Naive thymus-derived CD8-positive, alpha-beta T cell (primary cell): ENCODE measurements at regions not wholly inside any gene's neighbourhood (a gene's known extent, or its start where the extent isn't known, plus 50 kb on each side); places are given as distances from the start of the nearest gene placed in this dataset.
A peak's percentile ranks its signal among the peaks of the same experiment; 100 is the strongest.

Source experiments
- ATAC-seq, 2 donors: fragments of 150-1000 bp; cut with Tn5 transposase in 1 of 2; sonication (Bioruptor Pico), chemical (Tn5 transposase) in 1 of 2; 1 replicate in 1 of 2; 2 replicates in 1 of 2; pipeline ENCODE4 v1.10.0; 2021; ENCODE audit warnings: mild to moderate bottlenecking in 2 of 2, moderate library complexity in 2 of 2
- POLR2A ChIA-PET: fragments of 350-600 bp; sonication (Branson Sonifier 250); formaldehyde crosslinking; loops from one replicate; lab custom pipeline; 2021; ENCODE audit warnings: antibody characterized with exemption; lab: Charles Lee
- DNase-seq, 10 donors: peaks; one replicate each; pipeline versions ENCODE4 v3.0.0 to v3.0.0-alpha.2; 2020 to 2022
- H3K27ac Mint-ChIP-seq, 10 donors: one replicate each; pipeline ENCODE4 v1.8.0; 2020 to 2022; ENCODE audit warnings: mild to moderate bottlenecking in 10 of 10, mixed read lengths in 10 of 10, moderate library complexity in 4 of 10, inconsistent platforms in 1 of 10
- H3K27me3 Mint-ChIP-seq, 5 donors: one replicate each; pipeline ENCODE4 v1.8.0; 2021 to 2022; ENCODE audit warnings: mixed read lengths in 5 of 5
- H3K36me3 Mint-ChIP-seq, 3 donors: one replicate each; pipeline ENCODE4 v1.8.0; 2020 to 2022; ENCODE audit warnings: mixed read lengths in 3 of 3, mild to moderate bottlenecking in 2 of 3, inconsistent platforms in 1 of 3
- H3K4me1 Mint-ChIP-seq, 4 donors: one replicate each; pipeline ENCODE4 v1.8.0; 2021 to 2022; ENCODE audit warnings: mixed read lengths in 4 of 4
- H3K4me3 Mint-ChIP-seq, 10 donors: one replicate each; pipeline ENCODE4 v1.8.0; 2020 to 2022; ENCODE audit warnings: mild to moderate bottlenecking in 10 of 10, mixed read lengths in 10 of 10, moderate library complexity in 6 of 10, inconsistent platforms in 1 of 10
- H3K9me3 Mint-ChIP-seq, 9 donors: one replicate each; pipeline ENCODE4 v1.8.0; 2020 to 2022; ENCODE audit warnings: mixed read lengths in 9 of 9, mild to moderate bottlenecking in 3 of 9, inconsistent platforms in 1 of 9, moderate library complexity in 1 of 9

GRCh38 chr13:110097013-110097412 lies 209.9 kb downstream of the COL4A1 start:
- ATAC-seq (no peak), DNase-seq (no peak)
- Mint-ChIP-seq H3K4me3 (no peak overlapping the region), H3K27me3 (peaks cover 0 to 15% (median 0%) of the 10 kb centered on the region in 5 donors), H3K27ac (no peak overlapping the region), H3K36me3 (peaks cover 0 to 12% (median 0%) of the 10 kb centered on the region in 3 donors), H3K4me1 (no peaks in the 10 kb centered on the region), H3K9me3 (peaks cover 8 to 33% (median 11%) of the 10 kb centered on the region in 9 donors)
- POLR2A ChIA-PET = no interaction called here

DNA sequence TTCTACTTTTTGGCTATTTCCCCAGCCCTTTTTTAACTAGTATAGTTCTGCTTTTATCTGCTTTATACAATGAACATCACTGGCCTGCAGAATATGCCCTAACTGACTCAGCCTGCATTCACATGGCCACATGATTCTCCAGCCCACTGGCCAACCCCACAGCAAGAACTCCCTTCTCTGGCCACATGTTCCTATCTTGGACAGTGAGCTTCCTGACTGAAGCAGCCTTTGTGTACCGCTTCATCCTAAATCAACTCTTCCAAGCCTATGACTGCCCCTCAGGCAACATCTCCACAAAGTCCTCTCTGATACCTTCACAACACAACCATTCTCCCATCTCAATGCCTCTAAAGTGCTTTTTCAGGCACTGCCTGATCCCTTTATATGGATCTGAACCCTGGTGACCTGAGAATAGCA lies 214.1 kb downstream of the COL4A1 start:
- peaks cover 0 to 8% (median 0%) of the 10 kb centered on the region in 5 donors for H3K27me3 Mint-ChIP-seq
- DNase-seq (no peak), ATAC-seq (no peak)
- peaks cover 0 to under 1% (median 0%) of the 10 kb centered on the region in 9 donors for H3K9me3 Mint-ChIP-seq
- POLR2A ChIA-PET = no interaction called here
- no peaks in the 10 kb centered on the region for H3K36me3 Mint-ChIP-seq
- H3K4me3 Mint-ChIP-seq = no peak overlapping the region
- H3K27ac Mint-ChIP-seq = peak overlapping the region in 1 of 10 donors; percentile 35
- no peaks in the 10 kb centered on the region for H3K4me1 Mint-ChIP-seq

DNA sequence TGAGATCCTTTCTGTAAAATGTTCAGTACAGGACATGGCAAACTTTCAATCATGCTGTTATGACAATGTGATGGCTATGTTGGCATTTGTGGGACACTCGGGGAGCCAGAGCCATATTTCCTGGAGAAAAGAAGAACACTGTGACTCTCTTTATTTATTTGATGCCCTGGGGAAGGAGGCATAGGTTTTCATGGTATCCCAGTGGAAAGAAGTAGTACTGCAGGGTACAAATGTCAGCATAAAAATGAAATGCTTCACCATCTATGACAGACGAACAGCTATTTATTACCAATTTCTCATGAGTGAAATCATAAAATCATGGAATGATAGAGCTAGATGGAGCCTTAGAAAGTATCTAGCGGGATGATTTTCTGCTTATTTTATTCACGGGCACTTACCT lies 217.1 kb downstream of the COL4A1 start:
- ATAC-seq (no peak), DNase-seq (no peak)
- no peak overlapping the region for H3K4me3 Mint-ChIP-seq
- H3K4me1 Mint-ChIP-seq = no peaks in the 10 kb centered on the region
- H3K27ac Mint-ChIP-seq = no peak overlapping the region
- peaks cover 0 to 3% (median 0%) of the 10 kb centered on the region in 9 donors for H3K9me3 Mint-ChIP-seq
- H3K27me3 Mint-ChIP-seq = peaks cover 0 to 7% (median 0%) of the 10 kb centered on the region in 5 donors
- POLR2A ChIA-PET = no interaction called here
- H3K36me3 Mint-ChIP-seq = no peaks in the 10 kb centered on the region

DNA sequence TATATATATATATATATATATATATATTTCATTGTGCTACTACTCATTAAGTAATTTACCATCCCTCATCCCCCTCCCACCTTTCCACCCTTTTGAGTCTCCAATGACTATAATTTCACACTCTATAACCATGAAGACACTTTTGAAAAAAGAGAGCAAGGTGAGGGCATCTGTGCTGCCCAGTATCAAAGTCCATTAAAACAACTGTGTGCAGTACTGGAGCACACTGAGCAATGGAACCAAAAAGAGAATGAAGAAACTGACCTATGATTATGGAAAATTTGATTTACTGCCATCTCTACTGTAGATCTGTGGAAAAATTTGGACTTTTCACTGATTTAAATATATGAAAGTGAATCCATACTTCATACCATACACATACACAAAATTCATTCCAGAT lies 217.9 kb downstream of the COL4A1 start:
- Mint-ChIP-seq H3K27me3 (peaks cover 0 to 7% (median 0%) of the 10 kb centered on the region in 5 donors), H3K36me3 (no peaks in the 10 kb centered on the region), H3K27ac (no peak overlapping the region), H3K4me1 (no peaks in the 10 kb centered on the region), H3K9me3 (peaks cover 0 to 5% (median 0%) of the 10 kb centered on the region in 9 donors), H3K4me3 (no peak overlapping the region)
- POLR2A ChIA-PET = no interaction called here
- ATAC-seq (no peak), DNase-seq (no peak)

DNA sequence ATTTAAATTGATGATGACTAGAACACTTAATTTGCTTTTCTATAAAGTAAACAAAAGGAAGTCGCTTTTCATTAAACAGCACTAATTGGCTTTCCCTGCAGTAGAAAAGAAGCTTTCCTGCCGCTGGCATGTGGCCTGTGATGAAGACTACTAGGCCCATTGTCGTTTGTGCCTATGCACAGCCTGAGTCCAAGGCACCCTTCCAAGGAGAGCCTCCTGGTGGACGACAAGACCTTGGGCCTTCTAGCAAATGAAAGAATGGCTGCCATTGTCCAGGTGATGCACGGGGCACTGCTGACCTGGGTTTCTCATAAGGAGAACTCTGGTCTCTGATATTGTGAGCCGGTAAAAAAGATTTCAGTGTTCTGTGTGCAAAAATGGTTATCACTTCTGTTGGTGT lies 233.0 kb downstream of the COL4A1 start:
- no peak overlapping the region for H3K27ac Mint-ChIP-seq
- H3K4me1 Mint-ChIP-seq = no peaks in the 10 kb centered on the region
- H3K27me3 Mint-ChIP-seq = peaks cover 8 to 25% (median 11%) of the 10 kb centered on the region in 5 donors
- ATAC-seq (no peak), DNase-seq (no peak)
- POLR2A ChIA-PET = no interaction called here
- H3K9me3 Mint-ChIP-seq = peaks cover 0 to 12% (median 5%) of the 10 kb centered on the region in 9 donors
- no peaks in the 10 kb centered on the region for H3K36me3 Mint-ChIP-seq
- no peak overlapping the region for H3K4me3 Mint-ChIP-seq

DNA sequence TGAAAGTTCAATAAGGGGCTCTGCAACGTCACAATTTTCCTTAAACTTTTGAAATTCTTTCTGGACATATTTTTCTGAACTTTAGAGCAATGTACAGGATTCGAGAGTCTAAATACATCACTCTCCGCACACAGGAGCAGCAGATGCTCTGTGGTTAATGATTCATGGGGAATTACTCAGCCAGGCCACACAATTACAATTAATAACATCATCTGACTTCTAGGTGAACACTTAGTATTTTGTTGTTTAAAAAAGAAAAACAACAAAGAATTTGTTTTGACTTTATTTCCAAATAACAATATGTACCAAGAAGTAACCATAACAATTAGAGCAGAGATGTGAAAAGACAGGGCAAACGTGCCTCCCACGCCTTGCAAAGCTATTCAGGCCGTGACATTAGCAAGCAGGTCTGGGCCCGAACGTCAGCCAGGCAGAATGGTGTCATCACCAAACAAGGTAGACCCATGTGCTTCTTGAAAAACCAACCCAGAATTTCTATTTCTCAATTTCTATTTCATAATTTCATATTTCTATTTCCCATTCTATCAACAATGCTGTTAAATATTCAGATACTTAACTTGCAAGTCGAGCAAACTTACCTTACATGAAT lies 236.3 kb downstream of the COL4A1 start:
- no peaks in the 10 kb centered on the region for H3K4me1 Mint-ChIP-seq
- POLR2A ChIA-PET = no interaction called here
- peaks cover 0 to 5% (median 0%) of the 10 kb centered on the region in 9 donors for H3K9me3 Mint-ChIP-seq
- H3K36me3 Mint-ChIP-seq = no peaks in the 10 kb centered on the region
- H3K4me3 Mint-ChIP-seq = no peak overlapping the region
- ATAC-seq (no peak), DNase-seq (no peak)
- no peak overlapping the region for H3K27ac Mint-ChIP-seq
- H3K27me3 Mint-ChIP-seq = peaks cover 0 to 8% (median under 1%) of the 10 kb centered on the region in 5 donors

- Mint-ChIP-seq H3K27me3 (peaks cover 0 to 8% (median 0%) of the 10 kb centered on the region in 5 donors), H3K4me3 (no peak overlapping the region), H3K4me1 (no peaks in the 10 kb centered on the region), H3K36me3 (no peaks in the 10 kb centered on the region), H3K27ac (no peak overlapping the region), H3K9me3 (peaks cover 0 to 5% (median 0%) of the 10 kb centered on the region in 9 donors)
- ATAC-seq (no peak), DNase-seq (no peak)
- POLR2A ChIA-PET = no interaction called here
Observed at GRCh38 chr13:110070046-110070445, 236.9 kb downstream of the COL4A1 start.

- no peaks in the 10 kb centered on the region for H3K4me1 Mint-ChIP-seq
- H3K4me3 Mint-ChIP-seq = no peak overlapping the region
- peaks cover 0 to 8% (median 0%) of the 10 kb centered on the region in 5 donors for H3K27me3 Mint-ChIP-seq
- POLR2A ChIA-PET = no interaction called here
- ATAC-seq (no peak), DNase-seq (no peak)
- no peak overlapping the region for H3K27ac Mint-ChIP-seq
- peaks cover 0 to 5% (median 0%) of the 10 kb centered on the region in 9 donors for H3K9me3 Mint-ChIP-seq
- H3K36me3 Mint-ChIP-seq = no peaks in the 10 kb centered on the region
Observed at GRCh38 chr13:110068176-110068473, 238.8 kb downstream of the COL4A1 start.

DNA sequence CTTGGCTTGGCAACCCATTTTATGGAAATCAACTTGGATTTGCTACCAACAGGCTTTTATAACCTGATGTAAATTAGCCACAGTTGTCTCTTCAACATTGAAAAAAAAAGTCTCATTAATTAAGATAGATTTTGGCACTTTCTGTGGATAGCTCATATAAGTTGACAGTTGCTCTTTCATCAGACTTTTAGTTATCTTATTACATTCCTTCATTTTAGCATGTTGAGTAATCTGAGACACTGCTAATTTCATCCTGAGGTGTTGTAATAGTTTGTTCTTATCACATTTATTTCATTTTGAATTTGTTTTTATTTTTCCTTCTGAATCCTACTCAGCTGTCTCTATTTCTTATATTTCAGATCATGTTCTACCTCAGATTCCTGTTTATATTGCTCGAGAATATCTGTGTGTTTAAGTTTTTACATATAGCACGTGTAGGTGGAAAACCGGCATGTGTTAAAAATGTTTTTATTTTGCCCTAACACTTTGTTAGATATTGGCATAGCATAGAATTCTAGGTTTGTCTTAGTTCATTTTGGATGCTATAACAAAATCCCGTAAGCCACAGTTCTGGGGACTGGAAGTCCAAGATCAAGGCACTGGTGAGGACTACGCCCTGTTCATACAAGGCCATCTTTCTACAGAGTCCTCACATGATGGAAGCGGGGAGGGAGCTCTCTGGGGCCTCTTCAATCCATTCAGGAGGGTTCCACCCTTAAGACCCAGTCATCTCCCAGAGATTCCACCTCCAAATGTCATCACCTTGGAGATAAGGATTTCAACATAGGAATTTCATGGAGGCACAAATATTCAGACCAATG lies 239.4 kb downstream of the COL4A1 start:
- POLR2A ChIA-PET = no interaction called here
- no peaks in the 10 kb centered on the region for H3K4me1 Mint-ChIP-seq
- DNase-seq (no peak), ATAC-seq (no peak)
- H3K9me3 Mint-ChIP-seq = peaks cover 0 to 5% (median 0%) of the 10 kb centered on the region in 9 donors
- H3K4me3 Mint-ChIP-seq = no peak overlapping the region
- no peaks in the 10 kb centered on the region for H3K36me3 Mint-ChIP-seq
- H3K27me3 Mint-ChIP-seq = peaks cover 0 to 5% (median 0%) of the 10 kb centered on the region in 5 donors
- no peak overlapping the region for H3K27ac Mint-ChIP-seq

GRCh38 chr13:110065780-110066179 lies 241.2 kb downstream of the COL4A1 start:
- DNase-seq = no peak
- ATAC-seq = no peak
- no peak overlapping the region for H3K27ac Mint-ChIP-seq
- H3K4me1 Mint-ChIP-seq = no peaks in the 10 kb centered on the region
- H3K4me3 Mint-ChIP-seq = no peak overlapping the region
- POLR2A ChIA-PET = no interaction called here
- peaks cover 0 to 3% (median 0%) of the 10 kb centered on the region in 5 donors for H3K27me3 Mint-ChIP-seq
- no peaks in the 10 kb centered on the region for H3K36me3 Mint-ChIP-seq
- H3K9me3 Mint-ChIP-seq = peaks cover 0 to 5% (median 0%) of the 10 kb centered on the region in 9 donors

GRCh38 chr13:110063490-110064421 lies 243.2 kb downstream of the COL4A1 start:
- Mint-ChIP-seq H3K36me3 (no peaks in the 10 kb centered on the region), H3K27ac (no peak overlapping the region), H3K9me3 (peaks cover 0 to 5% (median 0%) of the 10 kb centered on the region in 9 donors), H3K4me3 (no peak overlapping the region), H3K4me1 (no peaks in the 10 kb centered on the region), H3K27me3 (peaks cover 0 to 3% (median 0%) of the 10 kb centered on the region in 5 donors)
- POLR2A ChIA-PET = no interaction called here
- no peak for ATAC-seq
- DNase-seq = no peak

DNA sequence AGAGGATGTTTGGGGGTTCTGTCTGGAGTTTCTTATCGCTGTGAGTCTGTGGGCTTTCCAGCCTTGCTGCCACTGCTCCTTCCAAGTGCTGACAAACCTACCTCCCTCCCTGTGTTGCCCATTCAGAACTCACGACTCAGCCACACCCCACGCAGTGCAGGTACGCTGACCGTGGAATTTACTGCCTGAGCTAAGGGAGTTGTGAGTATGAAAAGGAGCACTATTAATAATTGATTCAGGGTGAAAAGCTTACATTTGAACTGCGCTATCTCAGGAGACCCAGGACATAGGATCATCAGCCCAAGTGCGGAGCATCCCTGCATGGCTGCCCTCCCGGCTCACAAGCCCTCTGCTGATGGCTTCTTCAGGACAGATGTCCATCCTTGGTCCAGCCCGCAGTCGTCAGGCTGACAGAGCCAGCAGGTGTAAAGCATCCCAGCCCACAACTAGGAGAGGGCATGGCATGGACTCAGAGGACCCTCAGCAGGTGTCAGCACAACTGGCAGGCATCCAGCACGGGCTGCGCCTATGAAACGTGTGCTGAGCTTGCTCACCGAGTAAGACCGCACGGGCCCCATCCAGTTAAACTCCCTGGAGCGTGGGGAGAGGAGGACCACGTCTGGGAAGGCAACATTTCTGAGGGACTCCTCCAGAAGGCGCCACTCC lies 244.0 kb downstream of the COL4A1 start:
- Mint-ChIP-seq H3K4me3 (no peak overlapping the region), H3K27me3 (peaks cover 0 to 3% (median 0%) of the 10 kb centered on the region in 5 donors)
- ATAC-seq = no peak

More for the DNA sequence above, 244.0 kb downstream of the COL4A1 start:
- peaks cover 0 to 5% (median 0%) of the 10 kb centered on the region in 9 donors for H3K9me3 Mint-ChIP-seq
- H3K4me1 Mint-ChIP-seq = no peaks in the 10 kb centered on the region
- no peaks in the 10 kb centered on the region for H3K36me3 Mint-ChIP-seq
- DNase-seq = no peak
- H3K27ac Mint-ChIP-seq = no peak overlapping the region
- POLR2A ChIA-PET = no interaction called here
